22Rv1 (cell line): ENCODE measurements at regions not wholly inside any gene's neighbourhood (a gene's known extent, or its start where the extent isn't known, plus 50 kb on each side); places are given as distances from the start of the nearest gene placed in this dataset.

Source experiments
- H3K27ac ChIP-seq: fragments of 450-650 bp; 2 replicates; pipeline ENCODE4 v1.5.1; 2017
- ZFX ChIP-seq: fragments of 450-650 bp; IDR thresholded peaks from 2 replicates; pipeline ENCODE4 v1.6.1; 2017; ENCODE audit warnings: antibody characterized with exemption, borderline replicate concordance
- TF ChIP-seq, protein P1 (sequence below): fragments of 450-650 bp; IDR thresholded peaks from 2 replicates; pipeline ENCODE4 v1.5.1; 2017; ENCODE audit warnings: mild to moderate bottlenecking

DNA sequence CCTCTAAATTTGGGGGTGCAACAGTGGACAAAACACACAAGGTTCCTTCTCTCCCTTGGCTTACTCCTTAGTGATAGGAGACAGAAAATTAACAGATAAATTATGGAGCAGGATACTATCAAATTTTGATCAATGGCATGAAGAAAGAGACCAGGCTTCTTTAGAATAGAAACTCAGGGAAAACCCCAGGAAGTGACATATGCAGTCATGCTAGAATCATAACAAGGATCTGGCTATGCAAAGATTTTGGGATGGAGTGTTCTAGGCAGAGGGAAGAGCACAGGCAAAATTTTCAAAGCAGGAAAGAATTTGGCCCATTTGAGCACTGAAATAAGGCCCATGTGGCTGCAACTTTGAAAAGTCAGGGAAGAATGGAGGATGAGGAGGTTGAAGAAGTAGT, 182.3 kb upstream of the PLEKHG7 start:
- no peak overlapping the region for H3K27ac ChIP-seq
- TF ChIP-seq ZFX: no peak
- TF ChIP-seq, protein P1, sequence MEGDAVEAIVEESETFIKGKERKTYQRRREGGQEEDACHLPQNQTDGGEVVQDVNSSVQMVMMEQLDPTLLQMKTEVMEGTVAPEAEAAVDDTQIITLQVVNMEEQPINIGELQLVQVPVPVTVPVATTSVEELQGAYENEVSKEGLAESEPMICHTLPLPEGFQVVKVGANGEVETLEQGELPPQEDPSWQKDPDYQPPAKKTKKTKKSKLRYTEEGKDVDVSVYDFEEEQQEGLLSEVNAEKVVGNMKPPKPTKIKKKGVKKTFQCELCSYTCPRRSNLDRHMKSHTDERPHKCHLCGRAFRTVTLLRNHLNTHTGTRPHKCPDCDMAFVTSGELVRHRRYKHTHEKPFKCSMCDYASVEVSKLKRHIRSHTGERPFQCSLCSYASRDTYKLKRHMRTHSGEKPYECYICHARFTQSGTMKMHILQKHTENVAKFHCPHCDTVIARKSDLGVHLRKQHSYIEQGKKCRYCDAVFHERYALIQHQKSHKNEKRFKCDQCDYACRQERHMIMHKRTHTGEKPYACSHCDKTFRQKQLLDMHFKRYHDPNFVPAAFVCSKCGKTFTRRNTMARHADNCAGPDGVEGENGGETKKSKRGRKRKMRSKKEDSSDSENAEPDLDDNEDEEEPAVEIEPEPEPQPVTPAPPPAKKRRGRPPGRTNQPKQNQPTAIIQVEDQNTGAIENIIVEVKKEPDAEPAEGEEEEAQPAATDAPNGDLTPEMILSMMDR: no peak

DNA sequence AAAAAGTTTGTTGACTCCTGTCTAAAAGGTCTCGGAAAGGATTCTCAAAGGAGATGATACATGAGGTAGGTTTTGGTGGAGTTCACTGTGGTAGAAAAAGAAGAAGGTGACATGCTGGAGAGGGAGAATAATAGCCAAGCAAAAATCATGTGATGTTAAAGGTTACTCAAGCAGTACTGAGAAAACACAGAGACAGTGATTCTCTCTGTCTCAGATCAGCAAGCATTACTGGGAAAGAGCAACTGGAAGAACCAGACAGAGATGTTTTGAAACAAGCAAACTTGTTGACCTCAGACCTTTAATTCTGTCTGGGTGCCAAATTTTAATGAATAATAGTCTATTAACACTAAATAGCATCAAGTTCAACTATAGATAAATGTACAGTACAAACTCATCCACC, 183.5 kb upstream of the PLEKHG7 start:
- no peak for TF ChIP-seq ZFX
- TF ChIP-seq, protein P1: no peak

DNA sequence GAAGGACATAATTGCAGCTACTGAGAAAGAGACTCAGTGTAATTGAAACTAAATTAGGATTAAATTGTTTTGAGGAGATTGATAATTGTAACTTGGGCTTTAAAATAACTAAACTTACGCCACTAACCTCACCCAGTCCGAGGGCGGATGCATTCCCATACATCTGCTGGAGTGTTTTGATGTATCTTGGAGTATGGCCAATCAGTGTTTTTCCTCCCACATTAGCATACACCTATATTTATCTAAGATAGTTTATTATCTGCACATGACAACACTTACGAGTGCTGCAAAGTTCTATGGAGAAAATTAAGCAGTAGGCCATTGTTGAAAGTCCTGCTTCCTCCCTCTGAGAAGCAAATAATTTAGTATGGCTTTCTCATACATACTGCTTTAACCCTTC, 184.7 kb upstream of the PLEKHG7 start:
- no peak overlapping the region for H3K27ac ChIP-seq
- TF ChIP-seq, protein P1: no peak
- TF ChIP-seq ZFX: no peak

More for the DNA sequence above, 183.5 kb upstream of the PLEKHG7 start:
- no peak overlapping the region for H3K27ac ChIP-seq

DNA sequence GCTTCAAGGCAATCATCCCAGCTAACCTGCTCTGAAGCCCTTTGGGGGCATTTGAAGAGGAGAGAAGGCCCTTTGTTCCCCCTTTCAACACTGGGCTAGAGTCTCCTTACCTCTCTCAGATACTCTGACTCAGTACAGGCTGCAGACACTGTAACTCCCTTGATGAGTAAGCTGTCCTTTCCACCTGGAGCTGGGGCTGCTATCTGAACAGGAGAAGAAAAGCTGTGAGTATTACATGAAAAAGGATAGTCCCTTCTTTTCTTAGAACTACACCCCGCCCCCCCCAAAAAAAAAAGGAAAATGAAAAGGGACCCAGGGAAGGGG, 186.6 kb upstream of the PLEKHG7 start:
- TF ChIP-seq, protein P1: no peak
- TF ChIP-seq ZFX: no peak
- no peak overlapping the region for H3K27ac ChIP-seq

DNA sequence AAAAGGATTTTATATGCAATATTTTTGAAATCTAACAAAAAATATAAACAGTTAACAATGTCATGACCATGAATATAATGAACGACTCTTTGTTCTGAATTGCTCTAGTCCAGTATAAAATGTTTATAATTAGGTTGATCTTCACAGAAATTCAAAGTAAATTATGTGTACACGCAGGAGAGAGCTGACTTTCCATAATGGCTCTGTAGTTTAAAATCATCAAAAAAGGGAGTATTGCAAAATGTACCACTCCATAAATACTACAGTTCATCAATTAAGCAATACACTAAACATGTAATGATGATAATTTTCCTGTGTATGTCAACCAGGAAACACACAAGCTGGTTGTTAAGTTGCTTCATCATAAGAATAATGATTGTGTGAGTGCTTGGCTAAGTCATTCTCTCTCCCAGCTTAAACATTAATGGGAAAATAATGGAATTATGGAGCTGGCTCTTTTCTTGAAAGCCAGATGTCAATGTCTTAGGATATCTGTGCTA, 189.5 kb upstream of the PLEKHG7 start:
- H3K27ac ChIP-seq: no peak overlapping the region
- TF ChIP-seq ZFX: no peak
- TF ChIP-seq, protein P1: no peak

DNA sequence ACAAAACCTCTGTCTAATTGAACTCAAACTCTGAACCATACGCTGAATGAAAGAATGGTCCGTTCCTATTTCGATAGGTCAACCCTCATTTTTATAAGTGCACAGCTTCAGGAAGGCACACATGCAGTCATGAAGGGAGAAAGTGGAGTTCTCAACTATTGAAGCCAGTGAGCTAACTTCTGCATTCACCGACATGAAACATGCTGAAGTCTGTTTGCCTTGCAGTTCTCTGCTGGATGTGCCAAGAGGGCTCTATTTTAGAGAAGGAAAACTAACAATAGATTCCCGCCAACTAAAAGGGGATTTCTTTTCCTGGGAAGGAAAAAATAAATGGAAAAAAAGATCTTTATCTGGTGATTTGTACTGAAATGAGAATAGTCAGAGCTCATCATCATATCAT, 191.0 kb upstream of the PLEKHG7 start:
- TF ChIP-seq, protein P1: no peak
- no peak for TF ChIP-seq ZFX
- no peak overlapping the region for H3K27ac ChIP-seq

DNA sequence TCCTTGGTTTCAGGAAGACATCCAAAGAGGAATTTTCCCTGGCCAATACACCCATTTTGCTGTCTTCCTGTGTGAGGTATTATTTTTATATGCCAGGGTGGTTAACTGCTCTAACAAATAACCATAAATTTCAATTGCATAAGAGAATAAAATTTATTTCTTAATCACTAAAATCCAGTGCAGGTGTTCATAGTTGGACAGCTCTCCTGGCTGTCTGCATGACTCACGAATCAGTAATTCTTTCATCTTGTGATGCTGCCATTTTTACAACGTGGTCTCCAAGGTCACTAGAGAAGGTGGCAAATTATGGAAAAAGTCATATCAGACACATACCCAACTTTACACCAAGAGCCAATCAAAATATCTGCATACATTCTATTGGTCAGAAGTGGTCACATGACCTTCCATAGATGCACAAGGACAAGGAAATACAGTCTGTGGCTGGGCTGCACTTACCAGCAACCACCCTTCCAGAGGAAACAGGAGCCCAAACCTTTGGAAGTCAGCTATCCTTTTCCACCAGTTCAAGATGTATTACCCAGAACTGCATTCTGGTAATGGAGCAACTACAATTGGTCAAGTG, 193.5 kb upstream of the PLEKHG7 start:
- no peak overlapping the region for H3K27ac ChIP-seq
- TF ChIP-seq, protein P1: no peak
- no peak for TF ChIP-seq ZFX
